ENCODE measurements at regions not wholly inside any gene's neighbourhood (a gene's known extent, or its start where the extent isn't known, plus 50 kb on each side); places are given as distances from the start of the nearest gene placed in this dataset.

DNA sequence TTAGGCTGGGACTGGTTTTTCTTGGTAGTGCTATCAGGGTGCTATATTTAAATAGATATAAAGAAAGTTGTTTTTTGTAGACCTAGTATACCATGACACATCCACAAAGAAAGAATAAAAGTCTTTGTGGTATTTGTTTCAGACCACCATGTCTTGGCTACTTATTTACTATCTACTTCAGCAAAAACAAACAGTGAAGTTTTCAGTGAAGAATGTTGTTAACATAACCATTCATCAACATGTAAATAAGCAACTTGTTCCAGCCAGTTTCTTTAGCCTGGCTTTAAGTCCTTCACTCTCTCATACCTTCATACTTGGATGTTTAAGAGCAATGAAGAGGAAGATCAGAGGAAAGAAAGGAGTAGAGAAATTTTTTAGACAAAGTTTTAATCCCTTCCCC lies 624.1 kb downstream of the CD109 start:
- Histone ChIP-seq H3K27ac (ENCODE audit: extremely low read length, insufficient read depth, low read length) (no peak overlapping the region), H3K4me2 (ENCODE audit: low read depth, low read length) (no peak overlapping the region), H4K20me1 (ENCODE audit: insufficient read depth, low read length) (no peaks in the 10 kb centered on the region), H3K36me3 (replicated peaks in 1 of 2; ENCODE audit: control insufficient read depth in 1 of 2, insufficient read depth in 2 of 2, low read length in 2 of 2) (no peaks in the 10 kb centered on the region), H3K79me2 (ENCODE audit: insufficient read depth, low read length) (no peaks in the 10 kb centered on the region), H3K4me1 (ENCODE audit: insufficient read depth, low read length) (no peaks in the 10 kb centered on the region), H3K9ac (ENCODE audit: insufficient read depth, low read depth, low read length) (no peak overlapping the region), H3K4me3 (replicated peaks in 1 of 3; ENCODE audit: insufficient read depth in 1 of 3, low read depth in 2 of 3, low read length in 3 of 3) (no peak overlapping the region), H3K9me3 (ENCODE audit: low read length) (no peaks in the 10 kb centered on the region), H3K27me3 (ENCODE audit: control insufficient read depth in 1 of 2, insufficient read depth in 2 of 2, low read length in 2 of 2) (no peaks in the 10 kb centered on the region), H2AFZ (ENCODE audit: low read length) (no peak overlapping the region)
- no TSS peak for BruUV-seq (replicated peaks)
- ATAC-seq (no peak), FAIRE-seq (no peak), DNase-seq (ENCODE audit: low spot score) (no peak)
- CTCF ChIA-PET (ENCODE audit: low intra/inter-chr PET ratio, low total read pairs): no interaction called here
- in situ Hi-C loops (cut with HindIII; ENCODE audit: extremely low pct_ligation_motif_present, low pct_unique_long_range_greater_than_20kb) (no loop called here), intact Hi-C loops (cut with micrococcal nuclease; ENCODE audit: unreplicated experiment) (no loop called here)
- TF ChIP-seq, protein P1, sequence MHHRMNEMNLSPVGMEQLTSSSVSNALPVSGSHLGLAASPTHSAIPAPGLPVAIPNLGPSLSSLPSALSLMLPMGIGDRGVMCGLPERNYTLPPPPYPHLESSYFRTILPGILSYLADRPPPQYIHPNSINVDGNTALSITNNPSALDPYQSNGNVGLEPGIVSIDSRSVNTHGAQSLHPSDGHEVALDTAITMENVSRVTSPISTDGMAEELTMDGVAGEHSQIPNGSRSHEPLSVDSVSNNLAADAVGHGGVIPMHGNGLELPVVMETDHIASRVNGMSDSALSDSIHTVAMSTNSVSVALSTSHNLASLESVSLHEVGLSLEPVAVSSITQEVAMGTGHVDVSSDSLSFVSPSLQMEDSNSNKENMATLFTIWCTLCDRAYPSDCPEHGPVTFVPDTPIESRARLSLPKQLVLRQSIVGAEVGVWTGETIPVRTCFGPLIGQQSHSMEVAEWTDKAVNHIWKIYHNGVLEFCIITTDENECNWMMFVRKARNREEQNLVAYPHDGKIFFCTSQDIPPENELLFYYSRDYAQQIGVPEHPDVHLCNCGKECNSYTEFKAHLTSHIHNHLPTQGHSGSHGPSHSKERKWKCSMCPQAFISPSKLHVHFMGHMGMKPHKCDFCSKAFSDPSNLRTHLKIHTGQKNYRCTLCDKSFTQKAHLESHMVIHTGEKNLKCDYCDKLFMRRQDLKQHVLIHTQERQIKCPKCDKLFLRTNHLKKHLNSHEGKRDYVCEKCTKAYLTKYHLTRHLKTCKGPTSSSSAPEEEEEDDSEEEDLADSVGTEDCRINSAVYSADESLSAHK (CRISPR knock-in tag; IDR thresholded peaks at IDR 0.05; ENCODE audit: borderline replicate concordance): no peak
- no peak for TF ChIP-seq SCMH1 (CRISPR knock-in tag; IDR thresholded peaks at IDR 0.05; ENCODE audit: borderline replicate concordance)
- TF ChIP-seq TCF7 (IDR thresholded peaks at IDR 0.05; ENCODE audit: low read depth): no peak
- TF ChIP-seq SIX1 (CRISPR knock-in tag; IDR thresholded peaks at IDR 0.05; ENCODE audit: borderline replicate concordance): no peak
- TF ChIP-seq ZNF33A (CRISPR knock-in tag; IDR thresholded peaks at IDR 0.05; ENCODE audit: borderline replicate concordance): no peak
- no peak for TF ChIP-seq ZFP41 (CRISPR knock-in tag; IDR thresholded peaks at IDR 0.05; ENCODE audit: borderline replicate concordance)
- no peak for TF ChIP-seq ATF1 (CRISPR knock-in tag; IDR thresholded peaks at IDR 0.05)
- TF ChIP-seq KDM4B (CRISPR knock-in tag; IDR thresholded peaks at IDR 0.05): no peak
- TF ChIP-seq TSC22D2 (CRISPR knock-in tag; IDR thresholded peaks at IDR 0.05; ENCODE audit: borderline replicate concordance): no peak
- TF ChIP-seq MYNN (CRISPR knock-in tag; IDR thresholded peaks at IDR 0.05; ENCODE audit: low read depth): no peak
- no peak for TF ChIP-seq HDAC2 (CRISPR knock-in tag; IDR thresholded peaks at IDR 0.05)
- TF ChIP-seq IRF9 (CRISPR knock-in tag; IDR thresholded peaks at IDR 0.05; ENCODE audit: borderline replicate concordance): no peak
- no peak for TF ChIP-seq FOXO1 (CRISPR knock-in tag; IDR thresholded peaks at IDR 0.05)
- TF ChIP-seq, protein P2, sequence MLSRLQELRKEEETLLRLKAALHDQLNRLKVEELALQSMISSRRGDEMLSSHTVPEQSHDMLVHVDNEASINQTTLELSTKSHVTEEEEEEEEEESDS (CRISPR knock-in tag; IDR thresholded peaks at IDR 0.05; ENCODE audit: borderline replicate concordance): no peak
- TF ChIP-seq, protein P3, sequence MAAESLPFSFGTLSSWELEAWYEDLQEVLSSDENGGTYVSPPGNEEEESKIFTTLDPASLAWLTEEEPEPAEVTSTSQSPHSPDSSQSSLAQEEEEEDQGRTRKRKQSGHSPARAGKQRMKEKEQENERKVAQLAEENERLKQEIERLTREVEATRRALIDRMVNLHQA (CRISPR knock-in tag; IDR thresholded peaks at IDR 0.05): no peak
- no peak for TF ChIP-seq YEATS4 (CRISPR knock-in tag; IDR thresholded peaks at IDR 0.05; ENCODE audit: borderline replicate concordance)
- TF ChIP-seq, protein P4, sequence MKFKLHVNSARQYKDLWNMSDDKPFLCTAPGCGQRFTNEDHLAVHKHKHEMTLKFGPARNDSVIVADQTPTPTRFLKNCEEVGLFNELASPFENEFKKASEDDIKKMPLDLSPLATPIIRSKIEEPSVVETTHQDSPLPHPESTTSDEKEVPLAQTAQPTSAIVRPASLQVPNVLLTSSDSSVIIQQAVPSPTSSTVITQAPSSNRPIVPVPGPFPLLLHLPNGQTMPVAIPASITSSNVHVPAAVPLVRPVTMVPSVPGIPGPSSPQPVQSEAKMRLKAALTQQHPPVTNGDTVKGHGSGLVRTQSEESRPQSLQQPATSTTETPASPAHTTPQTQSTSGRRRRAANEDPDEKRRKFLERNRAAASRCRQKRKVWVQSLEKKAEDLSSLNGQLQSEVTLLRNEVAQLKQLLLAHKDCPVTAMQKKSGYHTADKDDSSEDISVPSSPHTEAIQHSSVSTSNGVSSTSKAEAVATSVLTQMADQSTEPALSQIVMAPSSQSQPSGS (CRISPR knock-in tag; IDR thresholded peaks at IDR 0.05): no peak
- POLR2A ChIA-PET: no interaction called here

Measured in HepG2 (cell line).